Activated naive CD4-positive, alpha-beta T cell treated with anti-CD3 and anti-CD28 coated beads, Interleukin-2, amount 50 U/mL, for 72 hours (primary cell): ENCODE measurements at regions not wholly inside any gene's neighbourhood (a gene's known extent, or its start where the extent isn't known, plus 50 kb on each side); places are given as distances from the start of the nearest gene placed in this dataset.
A peak's percentile ranks its signal among the peaks of the same experiment; 100 is the strongest.

Source experiments
- ATAC-seq, 2 donors: fragments of 150-1000 bp; cut with Tn5 transposase; 2 replicates each; pipeline ENCODE4 v1.10.0; 2021; ENCODE audit warnings: mild to moderate bottlenecking in 2 of 2, moderate library complexity in 2 of 2
- DNase-seq, 2 donors: peaks; one replicate each; pipeline ENCODE4 v3.0.0; 2021 to 2022; ENCODE audit warnings: low spot score in 2 of 2
- H3K27ac Mint-ChIP-seq, 2 donors: one replicate each; pipeline ENCODE4 v1.8.0; 2022; ENCODE audit warnings: mild to moderate bottlenecking in 2 of 2, mixed read lengths in 2 of 2
- H3K36me3 Mint-ChIP-seq, 2 donors: one replicate each; pipeline ENCODE4 v1.8.0; 2022; ENCODE audit warnings: mixed read lengths in 2 of 2
- H3K9me3 Mint-ChIP-seq, 2 donors: one replicate each; pipeline ENCODE4 v1.8.0; 2022; ENCODE audit warnings: mixed read lengths in 2 of 2

DNA sequence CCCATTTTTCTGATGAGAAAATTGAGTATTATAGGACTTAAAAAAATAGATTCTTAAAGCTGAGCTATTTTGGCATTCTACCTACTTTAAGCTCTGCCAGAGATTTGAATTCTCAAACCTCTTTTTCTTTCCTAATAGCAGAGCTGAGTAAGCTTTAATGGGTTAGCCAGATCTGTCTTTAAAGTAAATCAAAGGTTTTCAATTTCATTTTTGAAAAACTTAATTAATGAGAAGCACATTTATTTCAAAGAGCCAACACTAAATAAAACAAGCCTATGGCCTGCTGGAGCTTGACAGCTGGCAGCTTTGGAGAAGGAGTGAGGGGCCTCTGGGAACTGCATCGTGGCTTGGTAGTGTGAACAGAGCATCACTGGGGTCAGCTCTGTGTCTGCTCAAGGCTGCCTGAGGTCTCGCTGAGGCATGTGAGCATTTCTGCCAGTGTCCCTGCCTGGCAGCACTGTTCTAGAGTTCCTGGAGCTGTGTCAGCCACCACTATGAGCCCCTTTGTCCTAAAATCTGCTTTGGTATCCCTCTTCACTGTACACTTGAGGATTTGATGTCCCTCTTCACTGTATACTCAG is 50.4 kb upstream of the PRSS23 start:
- ATAC-seq (no peak), DNase-seq (no peak)
- H3K27ac Mint-ChIP-seq: no peak overlapping the region
- H3K36me3 Mint-ChIP-seq: no peaks in the 10 kb centered on the region
- no peaks in the 10 kb centered on the region for H3K9me3 Mint-ChIP-seq

GRCh38 chr11:86749376-86749775 is 51.0 kb upstream of the PRSS23 start:
- DNase-seq (no peak), ATAC-seq (no peak)
- Mint-ChIP-seq H3K9me3 (no peaks in the 10 kb centered on the region), H3K36me3 (no peaks in the 10 kb centered on the region), H3K27ac (no peak overlapping the region)

DNA sequence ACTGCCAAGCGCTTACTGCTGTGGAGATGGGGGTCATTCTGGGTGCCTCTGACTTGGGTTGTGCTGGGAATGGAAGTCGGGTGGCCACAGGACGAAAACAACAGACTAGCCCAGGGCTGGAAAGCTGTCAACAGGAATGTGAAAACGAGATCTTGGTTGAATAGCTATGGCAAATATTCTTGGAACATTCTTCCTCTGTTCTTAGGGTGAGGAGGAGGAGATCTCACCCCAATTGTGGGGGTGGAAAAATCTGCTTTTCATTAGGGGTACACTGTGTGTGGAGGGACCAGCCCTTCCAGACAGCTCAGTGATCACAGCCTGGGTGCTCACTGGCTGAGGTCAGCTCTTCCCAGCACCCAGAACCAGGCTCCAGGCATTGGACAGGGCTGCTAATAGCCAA is 52.0 kb upstream of the PRSS23 start:
- Mint-ChIP-seq H3K9me3 (no peaks in the 10 kb centered on the region), H3K27ac (no peak overlapping the region), H3K36me3 (no peaks in the 10 kb centered on the region)
- DNase-seq: no peak
- ATAC-seq: no peak

DNA sequence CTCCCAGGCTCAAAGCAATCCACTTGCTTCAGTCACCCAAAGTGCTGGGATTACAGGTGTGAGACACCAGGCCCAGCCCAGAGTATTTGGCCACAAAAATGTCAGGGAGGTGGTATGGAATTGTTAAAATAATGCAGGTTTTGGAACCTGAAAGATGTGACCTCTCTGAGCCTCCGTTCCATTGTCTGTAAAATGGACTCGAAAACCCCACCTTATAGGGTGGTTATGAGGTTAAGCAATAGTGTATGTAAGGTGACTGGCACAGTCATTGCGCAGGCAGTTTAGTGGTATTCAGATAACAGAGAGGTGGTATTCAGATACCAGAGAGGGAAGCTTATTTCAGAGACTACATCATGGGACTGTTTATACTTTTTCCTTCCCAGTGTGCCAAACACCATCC is 52.5 kb upstream of the PRSS23 start:
- Mint-ChIP-seq H3K9me3 (no peaks in the 10 kb centered on the region), H3K36me3 (no peaks in the 10 kb centered on the region), H3K27ac (no peak overlapping the region)
- ATAC-seq: no peak
- DNase-seq: no peak

DNA sequence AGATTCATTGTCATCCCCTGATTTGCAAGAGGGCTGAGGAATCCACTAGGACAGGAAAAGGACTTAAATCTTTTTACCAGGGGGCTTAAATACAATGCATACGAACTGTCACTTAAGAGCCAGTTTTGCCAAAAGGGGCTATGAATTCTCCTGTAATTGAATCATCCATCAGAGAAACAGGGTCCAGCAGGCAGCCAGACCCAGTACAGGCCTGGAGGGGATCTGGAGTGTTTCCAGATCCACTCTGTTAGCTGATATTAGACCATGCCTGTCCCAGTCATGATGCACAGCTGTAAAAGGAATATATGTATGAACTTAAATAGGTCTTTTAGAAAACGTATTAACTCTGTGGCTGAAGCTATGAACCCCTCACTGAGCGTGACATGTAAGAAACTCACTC is 53.8 kb upstream of the PRSS23 start:
- DNase-seq (no peak), ATAC-seq (no peak)
- no peaks in the 10 kb centered on the region for H3K9me3 Mint-ChIP-seq
- no peak overlapping the region for H3K27ac Mint-ChIP-seq
- no peaks in the 10 kb centered on the region for H3K36me3 Mint-ChIP-seq

DNA sequence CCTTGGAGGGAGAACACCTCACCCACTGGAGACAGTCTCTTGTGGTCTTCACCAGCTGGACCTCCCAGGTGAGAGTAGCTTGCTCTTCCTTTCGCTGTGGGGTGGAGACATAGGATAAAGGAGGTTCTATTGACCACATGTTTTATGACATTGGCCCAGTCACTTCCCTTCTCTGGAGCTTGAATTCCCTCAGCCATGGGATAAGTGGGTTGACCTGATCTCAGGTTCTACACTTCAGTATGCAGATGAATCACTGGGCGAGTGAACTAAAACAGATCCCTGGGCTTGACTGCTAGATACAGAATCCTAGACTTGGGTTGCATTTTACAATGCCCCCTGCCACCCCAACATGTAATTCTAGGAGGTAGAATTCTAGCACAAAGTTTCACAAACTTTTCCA is 54.8 kb upstream of the PRSS23 start:
- ATAC-seq: no peak
- no peak overlapping the region for H3K27ac Mint-ChIP-seq
- no peaks in the 10 kb centered on the region for H3K9me3 Mint-ChIP-seq
- no peaks in the 10 kb centered on the region for H3K36me3 Mint-ChIP-seq
- no peak for DNase-seq

- peak overlapping the region in 1 of 2 donors; percentile 1 for H3K27ac Mint-ChIP-seq
- DNase-seq: peak in 1 of 2 donors; percentile 46
- no peaks in the 10 kb centered on the region for H3K9me3 Mint-ChIP-seq
- H3K36me3 Mint-ChIP-seq: no peaks in the 10 kb centered on the region
- ATAC-seq: peak; percentile 82 to 91
Observed at GRCh38 chr11:86743223-86744118, 56.9 kb upstream of the PRSS23 start.

DNA sequence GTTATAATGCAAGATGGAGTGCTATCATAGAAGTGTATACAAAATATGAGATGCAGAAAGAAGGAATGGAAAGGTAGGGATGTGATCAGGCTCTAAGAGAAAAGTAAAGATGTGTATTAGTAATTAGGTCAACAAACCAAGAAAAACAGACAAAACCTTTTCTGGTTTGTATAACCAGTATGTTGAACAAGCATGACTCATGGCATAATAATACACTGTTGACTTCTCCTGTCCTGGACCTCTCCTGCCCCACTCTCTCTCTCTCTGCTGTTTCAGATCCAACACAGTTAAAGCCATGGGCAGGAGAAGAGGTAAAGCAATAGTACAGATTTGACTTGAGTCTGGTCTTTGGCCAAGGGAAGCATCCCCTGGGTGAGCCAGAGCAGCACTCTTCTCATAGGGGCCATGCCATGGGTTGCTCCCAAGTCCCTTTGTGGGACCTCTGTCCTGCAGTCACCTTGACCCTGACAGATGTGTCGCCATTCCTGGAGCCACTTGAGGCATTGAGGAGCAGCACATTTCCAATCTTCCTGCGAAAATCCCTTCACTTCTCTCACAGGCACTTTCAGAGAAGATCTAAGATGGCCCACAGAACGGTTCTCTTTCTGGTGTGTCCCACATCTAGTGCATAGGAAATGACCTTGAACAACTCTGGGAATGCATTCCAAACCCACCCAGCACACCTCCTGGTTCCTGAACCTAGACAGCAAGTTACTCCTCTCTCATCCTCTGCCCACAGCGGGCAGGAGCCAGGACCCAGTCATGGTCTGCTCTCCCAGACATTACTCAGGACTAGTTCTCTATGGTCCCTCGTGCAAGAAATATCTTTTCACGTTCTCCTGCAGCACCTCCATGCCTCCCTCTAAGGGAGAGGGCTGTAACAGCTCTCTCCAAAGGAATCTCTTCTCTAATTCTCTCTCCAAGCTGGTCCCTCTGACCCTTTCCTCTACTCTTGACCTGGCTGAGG is 58.2 kb upstream of the PRSS23 start:
- H3K9me3 Mint-ChIP-seq: no peaks in the 10 kb centered on the region
- no peaks in the 10 kb centered on the region for H3K36me3 Mint-ChIP-seq
- DNase-seq: no peak
- H3K27ac Mint-ChIP-seq: no peak overlapping the region
- ATAC-seq: no peak

DNA sequence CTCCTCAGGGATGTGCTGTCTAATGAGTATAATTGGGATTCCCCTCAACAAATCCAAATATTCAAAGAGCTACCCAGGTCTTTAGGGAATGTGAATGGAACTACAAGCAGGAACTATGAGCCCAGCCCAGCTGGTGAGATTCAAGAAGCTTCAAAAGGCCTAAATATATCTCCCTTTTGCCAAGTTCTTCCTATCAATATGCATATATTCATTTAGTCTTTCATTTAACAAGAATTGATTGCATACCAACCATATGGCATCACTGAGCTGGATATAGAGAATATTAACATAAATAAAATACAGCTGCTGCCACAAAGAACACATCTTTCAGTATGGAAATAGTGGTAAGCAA is 58.9 kb upstream of the PRSS23 start:
- DNase-seq (no peak), ATAC-seq (no peak)
- no peak overlapping the region for H3K27ac Mint-ChIP-seq
- H3K36me3 Mint-ChIP-seq: no peaks in the 10 kb centered on the region
- no peaks in the 10 kb centered on the region for H3K9me3 Mint-ChIP-seq

- ATAC-seq: peak; percentile 48 to 66
Observed at GRCh38 chr11:86740628-86741483, 59.5 kb upstream of the PRSS23 start.

DNA sequence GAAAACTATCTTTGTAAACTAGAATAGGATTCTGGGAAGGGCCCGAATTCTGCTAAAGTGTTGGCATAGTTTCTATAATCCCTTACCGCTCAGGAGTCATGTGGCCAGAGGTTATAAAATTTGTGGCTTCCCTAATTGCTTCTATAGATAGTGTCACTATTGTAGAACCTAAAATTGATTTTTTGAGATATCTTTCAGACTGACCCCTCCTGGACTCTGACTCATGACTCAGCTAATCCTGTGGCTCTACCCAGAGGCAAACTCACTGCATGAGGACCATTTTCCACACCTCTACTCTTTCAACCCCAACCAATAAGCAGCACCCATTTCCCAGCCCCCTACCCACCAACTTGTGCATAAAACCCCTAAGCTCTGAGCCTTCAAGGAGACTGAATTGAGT is 61.8 kb upstream of the PRSS23 start:
- no peaks in the 10 kb centered on the region for H3K9me3 Mint-ChIP-seq

More at GRCh38 chr11:86740628-86741483, 59.5 kb upstream of the PRSS23 start:
- Mint-ChIP-seq H3K9me3 (no peaks in the 10 kb centered on the region), H3K27ac (no peak overlapping the region), H3K36me3 (no peaks in the 10 kb centered on the region)
- no peak for DNase-seq

GRCh38 chr11:86737737-86738136 is 62.6 kb upstream of the PRSS23 start:
- DNase-seq: no peak
- Mint-ChIP-seq H3K27ac (no peak overlapping the region), H3K9me3 (no peaks in the 10 kb centered on the region), H3K36me3 (no peaks in the 10 kb centered on the region)
- no peak for ATAC-seq

More for the DNA sequence above, 61.8 kb upstream of the PRSS23 start:
- Mint-ChIP-seq H3K36me3 (no peaks in the 10 kb centered on the region), H3K27ac (no peak overlapping the region)
- no peak for ATAC-seq
- no peak for DNase-seq

DNA sequence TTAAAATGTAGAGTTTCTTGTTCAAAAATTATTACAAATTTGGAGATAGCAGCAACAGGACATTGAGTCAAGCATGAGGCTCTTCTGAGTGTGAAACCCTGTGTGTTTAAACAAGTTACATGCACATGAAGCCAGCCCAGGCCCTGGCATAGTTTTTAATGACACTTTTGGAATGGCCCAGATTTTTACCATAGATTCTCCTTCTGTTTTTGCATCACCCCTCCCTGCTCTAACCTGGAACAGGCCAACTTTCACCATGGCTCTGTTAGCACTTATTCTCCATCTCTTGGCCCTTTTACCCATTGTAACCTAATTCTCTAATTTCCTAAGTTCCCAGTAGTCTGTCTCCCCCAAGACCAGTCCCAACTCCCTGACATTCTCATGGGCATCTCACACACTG is 63.1 kb upstream of the PRSS23 start:
- DNase-seq: no peak
- Mint-ChIP-seq H3K36me3 (no peaks in the 10 kb centered on the region), H3K9me3 (no peaks in the 10 kb centered on the region), H3K27ac (no peak overlapping the region)
- ATAC-seq: no peak

- ATAC-seq: no peak
- no peak for DNase-seq
- no peaks in the 10 kb centered on the region for H3K36me3 Mint-ChIP-seq
- H3K9me3 Mint-ChIP-seq: no peaks in the 10 kb centered on the region
- no peak overlapping the region for H3K27ac Mint-ChIP-seq
Observed at GRCh38 chr11:86736291-86737143, 63.8 kb upstream of the PRSS23 start.

- no peak for DNase-seq
- ATAC-seq: no peak
Observed at GRCh38 chr11:86735451-86736290, 63.3 kb upstream of the ME3 start.

More at GRCh38 chr11:86735451-86736290, 63.3 kb upstream of the ME3 start:
- H3K27ac Mint-ChIP-seq: no peak overlapping the region
- H3K36me3 Mint-ChIP-seq: no peaks in the 10 kb centered on the region
- no peaks in the 10 kb centered on the region for H3K9me3 Mint-ChIP-seq
